Activated CD4-positive, CD25-positive, alpha-beta regulatory T cell treated with anti-CD3 and anti-CD28 coated beads, Interleukin-2, amount 50 U/mL, for 24 hours (primary cell): ENCODE measurements at regions not wholly inside any gene's neighbourhood (a gene's known extent, or its start where the extent isn't known, plus 50 kb on each side); places are given as distances from the start of the nearest gene placed in this dataset.
A peak's percentile ranks its signal among the peaks of the same experiment; 100 is the strongest.

Source experiments
- ATAC-seq, 2 donors: fragments of 150-1000 bp; cut with Tn5 transposase; one replicate each; pipeline ENCODE4 v1.10.0; 2021; ENCODE audit warnings: mild to moderate bottlenecking in 1 of 2, moderate library complexity in 1 of 2

- no peak for ATAC-seq
These were observed 56.3 kb downstream of the SLC24A2 start for GRCh38 chr9:19732441-19732951.

DNA sequence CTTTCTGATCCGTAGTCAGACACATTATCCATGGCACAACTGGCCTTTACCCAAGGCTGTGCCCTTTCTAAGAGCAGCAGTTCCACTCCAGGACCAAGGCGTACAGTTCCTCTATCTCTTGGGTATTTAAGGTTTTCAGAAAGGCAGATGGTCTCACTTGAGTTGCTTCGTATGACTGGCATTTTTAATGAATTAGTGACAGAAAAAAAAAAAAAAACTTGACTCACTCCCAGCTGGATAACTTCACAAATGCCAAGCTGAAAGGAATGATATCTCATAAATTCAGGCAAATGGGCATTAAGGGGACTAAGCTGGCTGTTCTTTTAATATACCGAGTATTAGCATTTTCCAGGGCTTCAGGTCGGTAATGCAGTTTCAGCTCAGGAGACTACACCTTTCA lies 60.7 kb downstream of the SLC24A2 start:
- no peak for ATAC-seq

- ATAC-seq = no peak
These were observed 62.9 kb downstream of the SLC24A2 start for GRCh38 chr9:19725970-19726369.

- no peak for ATAC-seq
These were observed 68.5 kb downstream of the SLC24A2 start for GRCh38 chr9:19720377-19720776.

DNA sequence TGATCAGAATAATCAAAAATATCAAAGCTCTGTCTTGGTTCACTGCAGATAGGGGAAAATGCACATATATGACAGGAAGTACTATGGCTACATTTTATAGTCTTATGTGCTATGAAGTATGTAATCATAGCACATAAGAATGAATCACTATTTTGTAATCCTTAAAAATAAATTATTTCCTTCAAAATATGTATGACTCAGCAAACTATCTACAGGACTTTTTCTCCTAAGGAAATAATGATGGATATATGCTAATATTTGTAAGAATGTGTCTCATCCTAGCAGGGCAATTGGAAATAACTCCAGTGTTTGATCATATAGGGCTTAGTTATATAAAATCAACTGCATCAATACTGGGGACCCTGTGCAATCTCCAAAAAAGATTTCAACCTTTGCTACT lies 85.1 kb downstream of the SLC24A2 start:
- ATAC-seq = no peak

DNA sequence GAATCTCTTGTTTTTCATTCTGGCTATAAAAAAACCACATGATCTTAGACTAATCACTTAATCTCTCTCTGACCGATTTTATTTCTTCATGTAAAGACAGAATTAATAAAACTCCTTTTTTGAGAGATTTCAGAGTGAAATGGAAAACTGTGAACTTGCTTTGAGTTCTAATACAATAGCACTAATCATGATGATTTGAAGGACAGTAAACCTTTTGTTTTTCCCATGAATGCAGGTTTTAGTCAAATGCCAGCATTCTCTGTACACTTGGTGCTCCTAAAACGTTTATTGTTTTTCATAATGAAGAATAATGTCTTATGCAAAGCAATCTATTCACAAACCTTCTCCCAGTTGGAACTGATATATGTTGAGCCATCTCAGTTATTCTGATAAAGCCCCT lies 86.8 kb downstream of the SLC24A2 start:
- ATAC-seq = no peak

DNA sequence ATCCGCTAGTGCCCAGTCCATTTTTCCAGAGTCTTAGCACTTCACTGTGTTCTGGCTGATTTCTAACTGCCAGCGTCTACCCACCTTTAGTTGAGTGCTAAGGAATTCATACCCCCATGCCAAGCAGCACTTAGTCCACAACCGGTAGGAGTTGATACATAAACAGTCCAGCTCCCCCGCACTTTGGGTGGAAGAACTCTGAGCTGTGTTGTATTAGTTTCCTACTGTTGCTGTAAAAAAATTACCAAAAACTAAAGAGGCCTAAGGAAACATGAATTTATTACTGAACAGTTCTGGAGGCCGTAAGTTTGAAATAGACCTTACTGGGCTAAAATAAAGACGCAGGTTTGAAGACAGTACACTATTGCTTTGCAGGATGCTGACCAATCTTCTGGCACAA lies 87.6 kb downstream of the SLC24A2 start:
- no peak for ATAC-seq

GRCh38 chr9:19700699-19701098 lies 88.1 kb downstream of the SLC24A2 start:
- no peak for ATAC-seq

DNA sequence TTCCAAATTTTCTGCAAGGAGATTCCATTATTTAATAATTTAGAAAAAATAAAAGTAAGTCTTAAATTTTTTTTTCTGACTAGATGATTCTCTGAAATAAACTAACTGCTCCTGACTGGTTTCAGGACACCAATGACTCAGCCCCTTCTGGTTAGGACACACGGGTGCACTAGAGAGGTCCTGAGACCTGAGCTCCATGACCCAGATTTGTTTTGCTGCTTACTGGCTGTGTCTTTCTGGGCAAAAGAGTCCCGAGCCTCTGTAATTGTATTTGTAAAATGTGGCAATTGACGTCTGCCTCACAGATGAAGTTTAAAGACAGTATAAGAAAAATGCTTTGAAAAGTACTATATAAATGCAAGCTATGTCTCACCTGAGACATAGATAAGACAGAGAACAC lies 89.1 kb downstream of the SLC24A2 start:
- ATAC-seq = no peak

DNA sequence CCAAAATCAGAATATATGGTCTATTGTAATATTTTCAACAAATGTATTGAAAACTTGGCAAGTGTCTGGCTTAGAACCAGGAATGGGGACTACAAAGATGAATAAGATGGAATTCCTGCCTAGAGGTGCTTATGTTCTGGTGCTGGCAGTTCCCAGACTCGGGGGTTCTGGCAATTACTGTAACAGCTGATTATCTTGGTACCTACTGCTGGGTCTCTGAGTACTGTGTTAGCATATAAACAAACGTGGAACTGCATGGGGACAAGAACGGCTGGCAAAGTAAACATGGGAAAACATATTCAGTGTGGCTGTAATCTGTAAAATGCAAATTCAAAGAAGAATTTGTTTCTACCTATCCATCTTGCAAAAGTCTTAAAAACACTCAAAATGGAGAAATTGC lies 89.9 kb downstream of the SLC24A2 start:
- no peak for ATAC-seq

GRCh38 chr9:19694601-19695000 lies 94.2 kb downstream of the SLC24A2 start:
- no peak for ATAC-seq

GRCh38 chr9:19690128-19690527 lies 98.7 kb downstream of the SLC24A2 start:
- no peak for ATAC-seq

GRCh38 chr9:19689328-19690101 lies 99.3 kb downstream of the SLC24A2 start:
- ATAC-seq = no peak

- ATAC-seq = no peak
These were observed 105.1 kb downstream of the SLC24A2 start for GRCh38 chr9:19683715-19684114.

- no peak for ATAC-seq
These were observed 106.4 kb downstream of the SLC24A2 start for GRCh38 chr9:19682397-19682796.

DNA sequence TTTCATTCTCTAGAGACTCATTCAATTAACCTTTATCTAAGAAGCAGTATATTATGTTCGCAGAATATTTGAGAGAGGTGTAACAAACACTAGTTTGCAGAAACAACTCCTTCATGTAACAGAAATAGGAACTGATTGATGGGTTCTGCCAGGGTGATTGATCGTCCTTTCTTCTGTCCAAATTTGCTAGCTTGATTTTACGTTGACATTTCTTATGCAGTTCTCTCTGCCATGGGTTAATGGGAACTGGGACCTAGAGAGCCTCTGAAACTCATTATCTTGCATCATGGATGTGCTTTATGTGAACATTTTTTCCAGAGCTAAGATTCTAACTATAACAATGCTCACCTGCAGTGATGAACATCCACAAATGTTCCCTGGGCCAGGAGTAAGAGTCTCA lies 107.0 kb downstream of the SLC24A2 start:
- ATAC-seq = no peak

DNA sequence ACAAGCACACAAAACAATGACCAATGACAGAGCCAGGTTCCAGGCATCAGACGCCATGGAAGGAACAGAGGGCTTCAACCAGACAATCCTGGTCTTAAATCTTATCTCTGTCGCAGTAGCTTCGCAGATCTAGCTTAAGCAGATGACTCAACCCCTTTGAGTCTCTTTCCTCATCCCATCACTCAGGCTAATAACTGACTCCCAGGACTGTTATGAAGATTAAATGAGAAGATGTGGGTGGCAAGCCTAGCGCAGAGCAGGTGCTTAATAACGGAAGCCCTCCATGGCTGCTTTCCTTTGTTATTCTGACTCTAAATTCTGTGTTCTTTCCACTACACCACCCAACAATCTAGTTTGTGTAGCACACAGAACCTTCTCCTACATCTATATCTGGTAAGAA lies 110.9 kb downstream of the SLC24A2 start:
- no peak for ATAC-seq

DNA sequence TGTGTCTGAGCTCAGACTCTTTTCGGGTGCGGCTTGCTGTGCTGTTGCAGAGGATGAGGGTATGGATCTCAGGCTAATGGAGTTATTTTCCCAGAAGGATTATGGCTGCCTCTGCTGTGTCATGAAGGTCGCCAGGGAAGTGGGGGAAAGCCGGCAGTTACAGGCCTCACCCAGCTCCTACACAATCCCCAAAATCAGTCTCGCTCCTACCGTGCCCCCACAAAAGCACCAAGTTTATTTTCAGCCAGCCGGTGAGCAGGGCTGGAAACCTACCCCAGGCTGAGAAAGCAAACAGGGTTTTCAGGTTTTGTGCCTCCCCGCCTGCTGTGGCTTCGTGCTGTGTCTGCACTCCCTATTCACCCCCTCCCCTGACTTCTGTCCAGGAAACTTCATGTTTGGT lies 113.3 kb downstream of the SLC24A2 start:
- ATAC-seq = no peak

DNA sequence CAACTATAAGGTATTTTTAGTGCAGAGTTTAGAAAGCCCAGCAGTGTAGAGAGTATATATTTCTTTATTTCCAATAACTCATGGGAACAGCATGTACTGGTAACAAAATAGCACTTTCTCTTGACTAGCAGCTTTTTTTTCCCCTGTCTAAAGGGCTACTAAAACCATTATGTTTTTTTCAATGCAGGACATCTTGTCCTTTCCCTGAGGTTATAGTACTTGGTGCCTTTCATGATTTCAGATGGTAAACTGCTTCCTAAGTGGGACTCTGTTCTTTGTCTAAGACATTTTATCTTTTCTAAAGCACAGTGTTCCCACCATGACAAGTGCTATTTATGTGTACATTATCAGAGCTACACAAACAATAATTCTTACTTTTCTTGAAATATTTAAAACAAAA lies 122.3 kb downstream of the SLC24A2 start:
- no peak for ATAC-seq

DNA sequence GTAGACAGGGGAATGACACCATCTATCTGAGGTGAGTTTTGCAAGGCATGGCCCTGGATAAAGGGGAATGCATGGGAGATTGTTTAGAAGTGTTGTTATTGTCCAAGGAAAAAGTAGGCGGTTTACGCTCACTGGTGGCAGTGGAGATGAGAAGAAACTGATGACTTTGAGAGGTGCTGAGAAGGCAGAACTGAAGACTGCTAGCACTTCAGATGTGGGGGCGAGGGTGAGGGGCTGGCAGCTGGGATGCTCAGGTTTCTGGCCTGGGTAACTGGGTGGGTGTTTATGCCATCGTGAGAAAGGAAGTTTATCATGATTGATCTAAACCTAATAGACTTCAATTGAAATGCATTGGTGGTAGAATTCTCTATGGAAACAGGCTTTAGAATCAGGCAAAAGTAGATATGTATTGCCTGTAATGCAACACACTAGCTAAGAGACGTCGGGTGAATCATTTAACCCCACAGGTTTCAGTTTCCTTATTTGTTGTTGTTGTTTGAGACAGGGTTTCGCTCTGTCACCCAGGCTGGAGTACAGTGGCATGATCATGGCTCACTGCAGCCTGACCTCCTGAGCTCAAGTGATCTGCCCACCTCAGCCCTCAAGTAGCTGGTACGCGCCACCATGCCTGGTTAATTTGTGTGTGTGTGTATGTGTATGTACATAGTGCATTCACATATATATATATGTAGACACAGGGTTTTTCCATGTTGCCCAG lies 123.5 kb downstream of the SLC24A2 start:
- peak; percentile 56 to 59 for ATAC-seq

GRCh38 chr9:19663570-19663969 lies 125.3 kb downstream of the SLC24A2 start:
- no peak for ATAC-seq

GRCh38 chr9:19662213-19662612 lies 126.6 kb downstream of the SLC24A2 start:
- ATAC-seq = no peak

GRCh38 chr9:19660019-19660418 lies 128.8 kb downstream of the SLC24A2 start:
- no peak for ATAC-seq

- ATAC-seq = no peak
These were observed 132.1 kb downstream of the SLC24A2 start for GRCh38 chr9:19656704-19657103.
